Neural cell (in vitro differentiated cells): ENCODE measurements at regions not wholly inside any gene's neighbourhood (a gene's known extent, or its start where the extent isn't known, plus 50 kb on each side); places are given as distances from the start of the nearest gene placed in this dataset.

Experiments used
- H2AFZ ChIP-seq: fragments of 200-600, 300-800 bp; sonication (generic), shearing (Covaris generic); 2 replicates; pipeline ENCODE4 v1.6.0; 2014; ENCODE audit warnings: low read depth, mild to moderate bottlenecking, antibody characterized with exemption, low read length, moderate library complexity
- H3F3A ChIP-seq: fragments of 200-600 bp; shearing (Covaris generic); 2 replicates; pipeline ENCODE4 v1.6.1; 2016; ENCODE audit warnings: mild to moderate bottlenecking, moderate library complexity, mixed read lengths, antibody characterized with exemption, low read length; ENCODE audit not compliant: insufficient read depth, poor library complexity, severe bottlenecking
- H3K27ac ChIP-seq: fragments of 200-600, 300-800 bp; sonication (generic), shearing (Covaris generic); 2 replicates; pipeline ENCODE4 v1.5.1; 2014; ENCODE audit warnings: mild to moderate bottlenecking, low read length, moderate library complexity
- H3K27me3 ChIP-seq: fragments of 300-800, 200-600 bp; sonication (generic), shearing (Covaris generic); 2 replicates; pipeline ENCODE4 v1.6.0; 2014; ENCODE audit warnings: mild to moderate bottlenecking, low read depth, low read length, moderate library complexity; ENCODE audit not compliant: insufficient read depth
- H3K36me3 ChIP-seq: fragments of 300-800, 200-600 bp; sonication (generic), shearing (Covaris generic); 2 replicates; pipeline ENCODE4 v1.5.1; 2014; ENCODE audit warnings: mild to moderate bottlenecking, antibody characterized with exemption, low read length, moderate library complexity; ENCODE audit not compliant: insufficient read depth
- H3K4me2 ChIP-seq: fragments of 300-800, 200-600 bp; sonication (generic), shearing (Covaris generic); 2 replicates; pipeline ENCODE4 v1.6.0; 2014; ENCODE audit warnings: mild to moderate bottlenecking, low read length
- H3K4me3 ChIP-seq: fragments of 300-800, 200-600 bp; sonication (generic), shearing (Covaris generic); 2 replicates; pipeline ENCODE4 v1.5.1; 2014; ENCODE audit warnings: mild to moderate bottlenecking, low read length, moderate library complexity
- H3K79me2 ChIP-seq: fragments of 200-600 bp; shearing (Covaris generic); replicated peaks from 2 replicates; pipeline ENCODE4 v1.6.0; 2014; ENCODE audit warnings: mild to moderate bottlenecking, low read length, moderate library complexity; ENCODE audit not compliant: insufficient read depth
- H3K9ac ChIP-seq: fragments of 300-800, 200-600 bp; sonication (generic), shearing (Covaris generic); 2 replicates; pipeline ENCODE4 v1.6.1; 2016; ENCODE audit warnings: mild to moderate bottlenecking, low read length, mixed read lengths
- H3K9me2 ChIP-seq: fragments of 200-600 bp; shearing (Covaris generic); 2 replicates; pipeline ENCODE4 v1.6.1; 2016; ENCODE audit warnings: mild to moderate bottlenecking, low read length, mixed read lengths; ENCODE audit not compliant: insufficient read depth
- H3K9me3 ChIP-seq: fragments of 200-600, 300-800 bp; sonication (generic), shearing (Covaris generic); 2 replicates; pipeline ENCODE4 v1.6.1; 2016; ENCODE audit warnings: mild to moderate bottlenecking, mixed run types, low read length, moderate library complexity, mixed read lengths
- H4K20me1 ChIP-seq: fragments of 200-600 bp; shearing (Covaris generic); 2 replicates; pipeline ENCODE4 v1.6.1; 2016; ENCODE audit warnings: mild to moderate bottlenecking, mixed run types; ENCODE audit not compliant: insufficient read depth
- CTCF ChIP-seq: fragments of 450-650 bp; IDR thresholded peaks from 2 replicates; pipeline ENCODE4 v1.5.1; 2014; ENCODE audit warnings: antibody characterized with exemption, mild to moderate bottlenecking, moderate library complexity; ENCODE audit not compliant: poor library complexity, severe bottlenecking
- EP300 ChIP-seq: fragments of 450-650 bp; conservative IDR thresholded peaks from 2 replicates; pipeline ENCODE4 v1.6.1; 2014; ENCODE audit warnings: antibody characterized with exemption, mild to moderate bottlenecking, moderate library complexity; ENCODE audit not compliant: poor library complexity, severe bottlenecking
- EZH2 ChIP-seq: fragments of 200-600, 300-800 bp; shearing (Covaris generic), sonication (generic); IDR thresholded peaks from 2 replicates; pipeline ENCODE4 v1.6.1; 2014; ENCODE audit warnings: antibody characterized with exemption, low read length, borderline replicate concordance, mild to moderate bottlenecking; ENCODE audit not compliant: insufficient read depth, poor library complexity, severe bottlenecking
- MXI1 ChIP-seq: fragments of 450-650 bp; conservative IDR thresholded peaks from 2 replicates; pipeline ENCODE4 v1.6.1; 2014; ENCODE audit warnings: antibody characterized with exemption, mild to moderate bottlenecking; ENCODE audit not compliant: poor library complexity, severe bottlenecking
- POLR2AphosphoS5 ChIP-seq: IDR thresholded peaks from 2 replicates; pipeline ENCODE4 v1.6.1; 2012
- RAD21 ChIP-seq: fragments of 450-650 bp; conservative IDR thresholded peaks from 2 replicates; pipeline ENCODE4 v1.6.1; 2014; ENCODE audit warnings: antibody characterized with exemption, mild to moderate bottlenecking, moderate library complexity
- REST ChIP-seq: IDR thresholded peaks from 2 replicates; pipeline ENCODE4 v1.6.1; 2012; ENCODE audit warnings: borderline replicate concordance
- SMC3 ChIP-seq: fragments of 450-650 bp; conservative IDR thresholded peaks from 2 replicates; pipeline ENCODE4 v1.6.1; 2014; ENCODE audit warnings: antibody characterized with exemption, mild to moderate bottlenecking, moderate library complexity; ENCODE audit not compliant: poor library complexity
- TAF1 ChIP-seq: IDR thresholded peaks from 2 replicates; pipeline ENCODE4 v1.6.1; 2012; ENCODE audit warnings: low read depth

- Histone ChIP-seq H4K20me1 (no peaks in the 10 kb centered on the region), H3K27me3 (no peaks in the 10 kb centered on the region), H3K9me3 (no peaks in the 10 kb centered on the region), H3K9me2 (no peaks in the 10 kb centered on the region), H3K36me3 (no peaks in the 10 kb centered on the region), H3F3A (no peaks in the 10 kb centered on the region), H3K4me2 (no peak overlapping the region), H2AFZ (no peak overlapping the region), H3K27ac (no peak overlapping the region), H3K9ac (no peak overlapping the region), H3K4me3 (no peak overlapping the region), H3K79me2 (no peaks in the 10 kb centered on the region)
- TF ChIP-seq CTCF (no peak), TAF1 (no peak), MXI1 (no peak), EZH2 (no peak), RAD21 (no peak), SMC3 (no peak), EP300 (no peak), POLR2AphosphoS5 (no peak), REST (no peak)
These were observed 331.4 kb downstream of the USP25 start for GRCh38 chr21:16061194-16061593.

GRCh38 chr21:16069178-16070112 is 339.7 kb downstream of the USP25 start:
- H3K4me3 ChIP-seq = no peak overlapping the region
- H3K36me3 ChIP-seq = no peaks in the 10 kb centered on the region
- H3K4me2 ChIP-seq = peak overlapping the region; percentile 2
- no peak overlapping the region for H3K9ac ChIP-seq
- TF ChIP-seq EZH2 (no peak), POLR2AphosphoS5 (no peak), RAD21 (no peak), EP300 (no peak), MXI1 (no peak), SMC3 (no peak)
- no peaks in the 10 kb centered on the region for H3K9me3 ChIP-seq
- no peak overlapping the region for H3K27ac ChIP-seq
- no peaks in the 10 kb centered on the region for H3K9me2 ChIP-seq
- no peaks in the 10 kb centered on the region for H3K79me2 ChIP-seq
- H4K20me1 ChIP-seq = no peaks in the 10 kb centered on the region
- no peaks in the 10 kb centered on the region for H3K27me3 ChIP-seq
- H2AFZ ChIP-seq = no peak overlapping the region
- no peaks in the 10 kb centered on the region for H3F3A ChIP-seq
